Umbilical cord (tissue), 1 donor: ENCODE measurements at regions not wholly inside any gene's neighbourhood (a gene's known extent, or its start where the extent isn't known, plus 50 kb on each side); places are given as distances from the start of the nearest gene placed in this dataset.
A peak's percentile ranks its signal among the peaks of the same experiment; 100 is the strongest.
"Not testable (repeated sequence)": the region's sequence is repeated elsewhere in the genome, so short reads cannot be mapped to it uniquely, and the experiment has no call there.

ENCODE experiments used
- DNase-seq: peaks from one replicate; pipeline ENCODE4 v3.0.0-alpha.2; 2015; ENCODE audit warnings: low spot score

- no peak for DNase-seq
Observed at GRCh38 chr2:48043746-48044145, 137.4 kb upstream of the FBXO11 start.

- DNase-seq = peak; percentile 23
Observed at GRCh38 chr2:48045613-48046012, 139.3 kb upstream of the FBXO11 start.

GRCh38 chr2:48048476-48049171 lies 142.3 kb upstream of the FBXO11 start:
- peak; percentile 52 for DNase-seq

- DNase-seq = no peak
Observed at GRCh38 chr2:48049371-48049770, 143.1 kb upstream of the FBXO11 start.

GRCh38 chr2:48050711-48051110 lies 144.4 kb upstream of the FBXO11 start:
- peak; percentile 11 for DNase-seq

- no peak for DNase-seq
Observed at GRCh38 chr2:48059975-48060374, 153.7 kb upstream of the FBXO11 start.

GRCh38 chr2:48061656-48062055 lies 155.4 kb upstream of the FBXO11 start:
- DNase-seq = not testable (repeated sequence)

- DNase-seq = no peak
Observed at GRCh38 chr2:48065096-48065495, 158.8 kb upstream of the FBXO11 start.

GRCh38 chr2:48066000-48066399 lies 159.7 kb upstream of the FBXO11 start:
- no peak for DNase-seq

GRCh38 chr2:48069769-48070168 lies 163.5 kb upstream of the FBXO11 start:
- DNase-seq = no peak

- no peak for DNase-seq
Observed at GRCh38 chr2:48070415-48070814, 164.1 kb upstream of the FBXO11 start.

GRCh38 chr2:48072583-48072982 lies 166.3 kb upstream of the FBXO11 start:
- no peak for DNase-seq

- DNase-seq = no peak
Observed at GRCh38 chr2:48075631-48076030, 169.3 kb upstream of the FBXO11 start.

- DNase-seq = peak; percentile 30
Observed at GRCh38 chr2:48080534-48081316, 174.4 kb upstream of the FBXO11 start.

- no peak for DNase-seq
Observed at GRCh38 chr2:48081317-48081628, 175.0 kb upstream of the FBXO11 start.

- no peak for DNase-seq
Observed at GRCh38 chr2:48085888-48086287, 179.6 kb upstream of the FBXO11 start.

- DNase-seq = no peak
Observed at GRCh38 chr2:48088994-48089393, 182.7 kb upstream of the FBXO11 start.

- DNase-seq = no peak
Observed at GRCh38 chr2:48089644-48090043, 183.3 kb upstream of the FBXO11 start.

GRCh38 chr2:48092846-48093803 lies 186.8 kb upstream of the FBXO11 start:
- peak; percentile 77 for DNase-seq

- not testable (repeated sequence) for DNase-seq
Observed at GRCh38 chr2:48096765-48097164, 190.5 kb upstream of the FBXO11 start.

- no peak for DNase-seq
Observed at GRCh38 chr2:48098539-48098938, 192.2 kb upstream of the FBXO11 start.

- DNase-seq = no peak
Observed at GRCh38 chr2:48104418-48104817, 198.1 kb upstream of the FBXO11 start.
